ENCODE measurements at regions not wholly inside any gene's neighbourhood (a gene's known extent, or its start where the extent isn't known, plus 50 kb on each side); places are given as distances from the start of the nearest gene placed in this dataset.

GRCh38 chr5:135199919-135200318 lies 165.9 kb upstream of the PITX1 start:
- no peaks in the 10 kb centered on the region for H3K4me1 ChIP-seq
- WGBS, 2 donors: 71 to 85% methylated on average over 1 of the region's 1 CpG
- TF ChIP-seq, protein P1, sequence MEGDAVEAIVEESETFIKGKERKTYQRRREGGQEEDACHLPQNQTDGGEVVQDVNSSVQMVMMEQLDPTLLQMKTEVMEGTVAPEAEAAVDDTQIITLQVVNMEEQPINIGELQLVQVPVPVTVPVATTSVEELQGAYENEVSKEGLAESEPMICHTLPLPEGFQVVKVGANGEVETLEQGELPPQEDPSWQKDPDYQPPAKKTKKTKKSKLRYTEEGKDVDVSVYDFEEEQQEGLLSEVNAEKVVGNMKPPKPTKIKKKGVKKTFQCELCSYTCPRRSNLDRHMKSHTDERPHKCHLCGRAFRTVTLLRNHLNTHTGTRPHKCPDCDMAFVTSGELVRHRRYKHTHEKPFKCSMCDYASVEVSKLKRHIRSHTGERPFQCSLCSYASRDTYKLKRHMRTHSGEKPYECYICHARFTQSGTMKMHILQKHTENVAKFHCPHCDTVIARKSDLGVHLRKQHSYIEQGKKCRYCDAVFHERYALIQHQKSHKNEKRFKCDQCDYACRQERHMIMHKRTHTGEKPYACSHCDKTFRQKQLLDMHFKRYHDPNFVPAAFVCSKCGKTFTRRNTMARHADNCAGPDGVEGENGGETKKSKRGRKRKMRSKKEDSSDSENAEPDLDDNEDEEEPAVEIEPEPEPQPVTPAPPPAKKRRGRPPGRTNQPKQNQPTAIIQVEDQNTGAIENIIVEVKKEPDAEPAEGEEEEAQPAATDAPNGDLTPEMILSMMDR (IDR thresholded peaks at IDR 0.05): no peak
- no peak for TF ChIP-seq POLR2A (IDR thresholded peaks at IDR 0.05)
- no peak for DNase-seq
- H3K9me3 ChIP-seq: no peaks in the 10 kb centered on the region
- H3K27ac ChIP-seq: no peak overlapping the region
- H3K4me3 ChIP-seq: no peak overlapping the region
- no peaks in the 10 kb centered on the region for H3K36me3 ChIP-seq (ENCODE audit: low read depth, missing control alignments)
- H3K27me3 ChIP-seq: no peaks in the 10 kb centered on the region
- intact Hi-C loops (cut with DNase I; ENCODE audit: low total_unique reads): no loop called here

- no peaks in the 10 kb centered on the region for H3K27me3 ChIP-seq
- no peak for DNase-seq
- no peaks in the 10 kb centered on the region for H3K9me3 ChIP-seq
- 65 to 82% methylated on average over 1 of the region's 1 CpG for WGBS, 2 donors
- TF ChIP-seq POLR2A (IDR thresholded peaks at IDR 0.05): no peak
- TF ChIP-seq, protein P1 (IDR thresholded peaks at IDR 0.05): no peak
- H3K4me3 ChIP-seq: no peak overlapping the region
- H3K4me1 ChIP-seq: no peaks in the 10 kb centered on the region
- H3K36me3 ChIP-seq (ENCODE audit: low read depth, missing control alignments): no peaks in the 10 kb centered on the region
- intact Hi-C loops (cut with DNase I; ENCODE audit: low total_unique reads): no loop called here
- no peak overlapping the region for H3K27ac ChIP-seq
These were observed 162.5 kb upstream of the PITX1 start for GRCh38 chr5:135196483-135196882.

DNA sequence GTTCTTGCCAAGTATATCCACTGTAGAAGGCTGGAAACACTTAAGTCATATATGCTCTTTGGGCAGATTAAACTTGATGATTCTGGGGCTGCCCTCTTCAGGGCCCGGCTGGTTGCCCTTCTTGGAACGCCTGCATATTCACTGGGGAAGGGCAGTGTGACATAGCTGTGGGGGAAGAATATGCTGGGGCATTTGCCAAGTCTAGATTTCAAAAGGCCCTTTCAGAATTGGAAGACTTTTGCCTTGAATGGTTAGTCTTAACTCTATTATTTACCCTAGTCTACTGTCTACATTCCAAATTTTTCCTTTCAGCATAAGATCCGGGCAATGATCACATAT lies 161.2 kb upstream of the PITX1 start:
- no peak for TF ChIP-seq POLR2A (IDR thresholded peaks at IDR 0.05)
- TF ChIP-seq, protein P1 (IDR thresholded peaks at IDR 0.05): no peak
- intact Hi-C loops (cut with DNase I; ENCODE audit: low total_unique reads): no loop called here
- H3K27me3 ChIP-seq: no peaks in the 10 kb centered on the region

DNA sequence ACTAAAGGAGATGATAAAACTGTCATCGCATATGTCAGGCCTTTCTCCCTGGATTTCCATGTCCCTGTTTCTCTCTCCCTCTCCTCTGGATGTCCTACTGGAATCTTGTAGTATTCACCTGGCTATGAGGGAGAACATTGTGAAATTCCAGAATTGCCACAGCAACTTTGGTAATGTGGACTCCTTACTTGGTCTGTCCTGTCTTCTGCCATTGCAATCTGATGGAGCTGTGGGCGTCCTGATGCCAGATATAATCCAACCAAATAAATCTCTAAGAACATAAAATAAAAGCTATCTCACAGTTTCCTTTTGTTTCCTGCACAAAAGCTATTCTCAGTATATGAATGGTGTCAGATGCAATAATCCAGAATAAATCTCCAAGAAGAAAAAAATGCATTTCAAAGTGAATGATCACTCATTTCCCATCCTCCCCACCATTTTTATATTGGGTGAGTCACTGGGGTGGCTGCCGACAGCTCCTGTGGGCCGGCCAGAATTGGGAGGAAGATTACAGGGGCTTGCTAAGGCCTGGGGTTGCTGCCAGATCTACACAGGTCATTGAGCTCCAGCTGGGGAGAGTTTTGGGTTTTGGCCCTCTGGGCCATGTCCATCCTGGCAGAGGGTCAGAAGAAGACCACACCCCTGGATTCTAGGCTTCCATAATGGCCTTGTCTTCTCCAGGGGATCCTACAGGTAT lies 160.7 kb upstream of the PITX1 start:
- intact Hi-C loops (cut with DNase I; ENCODE audit: low total_unique reads): no loop called here
- Histone ChIP-seq H3K4me3 (no peak overlapping the region), H3K27ac (no peak overlapping the region), H3K4me1 (peaks cover 4% of the 10 kb centered on the region), H3K36me3 (ENCODE audit: low read depth, missing control alignments) (no peaks in the 10 kb centered on the region), H3K27me3 (no peaks in the 10 kb centered on the region), H3K9me3 (no peaks in the 10 kb centered on the region)
- TF ChIP-seq, protein P1 (IDR thresholded peaks at IDR 0.05): no peak
- no peak for TF ChIP-seq POLR2A (IDR thresholded peaks at IDR 0.05)
- 89 to 90% methylated on average over 4 of the region's 4 CpGs for WGBS, 2 donors
- DNase-seq: no peak

More for the DNA sequence above, 161.2 kb upstream of the PITX1 start:
- Histone ChIP-seq H3K27ac (no peak overlapping the region), H3K9me3 (no peaks in the 10 kb centered on the region), H3K4me3 (no peak overlapping the region), H3K4me1 (peaks cover 4% of the 10 kb centered on the region), H3K36me3 (ENCODE audit: low read depth, missing control alignments) (no peaks in the 10 kb centered on the region)
- 63 to 75% methylated on average over 3 of the region's 3 CpGs for WGBS, 2 donors
- DNase-seq: no peak

DNA sequence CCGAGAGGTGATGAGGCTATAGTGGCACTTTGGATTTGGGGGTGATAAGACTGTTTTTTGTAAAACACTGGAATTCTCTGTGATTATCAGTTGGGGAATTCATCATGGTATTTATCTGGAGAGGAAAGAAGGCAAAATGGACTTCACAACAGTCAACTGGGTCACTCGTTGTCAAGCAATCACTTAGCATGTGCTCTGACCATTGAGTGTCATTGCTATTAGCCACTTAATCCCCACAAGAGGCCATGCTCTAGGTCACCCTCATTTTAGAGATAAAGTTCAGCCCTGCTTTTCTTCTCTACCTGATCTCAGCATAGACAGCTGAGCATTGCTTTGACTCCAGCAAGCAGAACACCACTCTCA lies 160.1 kb upstream of the PITX1 start:
- Histone ChIP-seq H3K4me1 (peaks cover 4% of the 10 kb centered on the region), H3K9me3 (no peaks in the 10 kb centered on the region), H3K4me3 (no peak overlapping the region), H3K27me3 (no peaks in the 10 kb centered on the region), H3K36me3 (ENCODE audit: low read depth, missing control alignments) (no peaks in the 10 kb centered on the region), H3K27ac (no peak overlapping the region)
- TF ChIP-seq POLR2A (IDR thresholded peaks at IDR 0.05): no peak
- TF ChIP-seq, protein P1 (IDR thresholded peaks at IDR 0.05): no peak
- DNase-seq: no peak
- 81 to 85% methylated on average over 2 of the region's 2 CpGs for WGBS, 2 donors
- intact Hi-C loops (cut with DNase I; ENCODE audit: low total_unique reads): no loop called here

Data from testis (tissue), 2 donors.